HG02938 (cell line): ENCODE measurements at regions not wholly inside any gene's neighbourhood (a gene's known extent, or its start where the extent isn't known, plus 50 kb on each side); places are given as distances from the start of the nearest gene placed in this dataset.

ENCODE experiments used
- ATAC-seq: cut with Tn5 transposase; IDR thresholded peaks from one replicate; pipeline ENCODE4 v1.9.1; 2021; ENCODE audit warnings: mild to moderate bottlenecking, moderate library complexity; ENCODE audit not compliant: unreplicated experiment

GRCh38 chr16:85187447-85187846, 75.2 kb upstream of the CIBAR2 start:
- no peak for ATAC-seq

- no peak for ATAC-seq
These were observed 75.6 kb upstream of the CIBAR2 start for GRCh38 chr16:85187886-85188285.

GRCh38 chr16:85188822-85189672, 76.8 kb upstream of the CIBAR2 start:
- ATAC-seq, result no peak

- no peak for ATAC-seq
These were observed 78.3 kb upstream of the CIBAR2 start for GRCh38 chr16:85190572-85190971.

GRCh38 chr16:85191341-85191965, 79.2 kb upstream of the CIBAR2 start:
- no peak for ATAC-seq

- ATAC-seq, result no peak
These were observed 80.2 kb upstream of the CIBAR2 start for GRCh38 chr16:85192238-85193114.

GRCh38 chr16:85193115-85193493, 80.8 kb upstream of the CIBAR2 start:
- ATAC-seq, result no peak

- ATAC-seq, result no peak
These were observed 81.6 kb upstream of the CIBAR2 start for GRCh38 chr16:85193876-85194275.

GRCh38 chr16:85194307-85195270, 82.3 kb upstream of the CIBAR2 start:
- ATAC-seq, result no peak

GRCh38 chr16:85195271-85195647, 83.0 kb upstream of the CIBAR2 start:
- ATAC-seq, result no peak

- no peak for ATAC-seq
These were observed 83.9 kb upstream of the CIBAR2 start for GRCh38 chr16:85195900-85196772.

GRCh38 chr16:85196976-85197375, 84.7 kb upstream of the CIBAR2 start:
- ATAC-seq, result no peak

GRCh38 chr16:85197611-85198566, 85.6 kb upstream of the CIBAR2 start:
- ATAC-seq, result no peak

- ATAC-seq, result no peak
These were observed 86.9 kb upstream of the CIBAR2 start for GRCh38 chr16:85199069-85199725.

- ATAC-seq, result no peak
These were observed 87.6 kb upstream of the CIBAR2 start for GRCh38 chr16:85199880-85200279.

- no peak for ATAC-seq
These were observed 88.4 kb upstream of the CIBAR2 start for GRCh38 chr16:85200471-85201278.

GRCh38 chr16:85201574-85201973, 89.3 kb upstream of the CIBAR2 start:
- ATAC-seq, result no peak
